ENCODE measurements at regions not wholly inside any gene's neighbourhood (a gene's known extent, or its start where the extent isn't known, plus 50 kb on each side); places are given as distances from the start of the nearest gene placed in this dataset.

- no peak for DNase-seq (ENCODE audit: low spot score in 2 of 2)
- Mint-ChIP-seq H3K27ac (peak overlapping the region in 1 of 2 donors; percentile 72), H3K9me3 (no peaks in the 10 kb centered on the region), H3K36me3 (no peaks in the 10 kb centered on the region)
- no peak for ATAC-seq
These were observed 293.5 kb downstream of the UTRN start for GRCh38 chr6:144578385-144579350.

- ATAC-seq (no peak), DNase-seq (ENCODE audit: low spot score in 2 of 2) (no peak)
- Mint-ChIP-seq H3K36me3 (no peaks in the 10 kb centered on the region), H3K9me3 (no peaks in the 10 kb centered on the region), H3K27ac (peak overlapping the region in 1 of 2 donors; percentile 7)
These were observed 294.9 kb downstream of the UTRN start for GRCh38 chr6:144580039-144580438.

GRCh38 chr6:144580771-144581170 is 295.6 kb downstream of the UTRN start:
- no peak overlapping the region for H3K27ac Mint-ChIP-seq
- DNase-seq (ENCODE audit: low spot score in 2 of 2) (no peak), ATAC-seq (no peak)
- H3K9me3 Mint-ChIP-seq = no peaks in the 10 kb centered on the region
- H3K36me3 Mint-ChIP-seq = no peaks in the 10 kb centered on the region

- Mint-ChIP-seq H3K9me3 (no peaks in the 10 kb centered on the region), H3K36me3 (no peaks in the 10 kb centered on the region), H3K27ac (peak overlapping the region in 1 of 2 donors; percentile 92)
- peak in 1 of 2 donors; percentile 21 for DNase-seq (ENCODE audit: low spot score in 2 of 2)
- ATAC-seq = no peak
These were observed 296.8 kb downstream of the UTRN start for GRCh38 chr6:144581812-144582537.

GRCh38 chr6:144582939-144583613 is 297.9 kb downstream of the UTRN start:
- H3K9me3 Mint-ChIP-seq = no peaks in the 10 kb centered on the region

GRCh38 chr6:144583614-144583954 is 298.4 kb downstream of the UTRN start:
- peaks cover 0 to 7% of the 10 kb centered on the region in 2 donors for H3K36me3 Mint-ChIP-seq
- DNase-seq (ENCODE audit: low spot score in 2 of 2) (no peak), ATAC-seq (peak in 1 of 2 donors; percentile 12)
- peak overlapping the region; percentile 92 to 97 for H3K27ac Mint-ChIP-seq
- no peaks in the 10 kb centered on the region for H3K9me3 Mint-ChIP-seq

More at GRCh38 chr6:144582939-144583613, 297.9 kb downstream of the UTRN start:
- DNase-seq (ENCODE audit: low spot score in 2 of 2) (peak; percentile 39 to 57), ATAC-seq (peak; percentile 90 to 95)
- Mint-ChIP-seq H3K27ac (peak overlapping the region; percentile 92 to 97), H3K36me3 (peaks cover 0 to 7% of the 10 kb centered on the region in 2 donors)

- Mint-ChIP-seq H3K9me3 (no peaks in the 10 kb centered on the region), H3K36me3 (peaks cover 0 to 7% of the 10 kb centered on the region in 2 donors), H3K27ac (no peak overlapping the region)
- ATAC-seq (no peak), DNase-seq (ENCODE audit: low spot score in 2 of 2) (no peak)
These were observed 300.2 kb downstream of the UTRN start for GRCh38 chr6:144585217-144585814.

- DNase-seq (ENCODE audit: low spot score in 2 of 2) = no peak
- no peak overlapping the region for H3K27ac Mint-ChIP-seq
- H3K9me3 Mint-ChIP-seq = no peaks in the 10 kb centered on the region
- peaks cover 0 to 7% of the 10 kb centered on the region in 2 donors for H3K36me3 Mint-ChIP-seq
- ATAC-seq = no peak
These were observed 301.9 kb downstream of the UTRN start for GRCh38 chr6:144586986-144587385.

GRCh38 chr6:144588697-144589325 is 303.7 kb downstream of the UTRN start:
- no peaks in the 10 kb centered on the region for H3K9me3 Mint-ChIP-seq
- no peak for DNase-seq (ENCODE audit: low spot score in 2 of 2)
- H3K27ac Mint-ChIP-seq = no peak overlapping the region
- ATAC-seq = peak; percentile 56 to 96
- peaks cover 6 to 14% of the 10 kb centered on the region in 2 donors for H3K36me3 Mint-ChIP-seq

GRCh38 chr6:144590532-144590931 is 305.4 kb downstream of the UTRN start:
- DNase-seq (ENCODE audit: low spot score in 2 of 2) = no peak
- no peak overlapping the region for H3K27ac Mint-ChIP-seq
- H3K9me3 Mint-ChIP-seq = peaks cover 0 to under 1% of the 10 kb centered on the region in 2 donors
- ATAC-seq = no peak
- peaks cover 6 to 14% of the 10 kb centered on the region in 2 donors for H3K36me3 Mint-ChIP-seq

GRCh38 chr6:144593392-144593791 is 308.3 kb downstream of the UTRN start:
- Mint-ChIP-seq H3K27ac (no peak overlapping the region), H3K36me3 (peaks cover 6 to 13% of the 10 kb centered on the region in 2 donors), H3K9me3 (peaks cover 0 to 7% of the 10 kb centered on the region in 2 donors)
- ATAC-seq = no peak
- no peak for DNase-seq (ENCODE audit: low spot score in 2 of 2)

GRCh38 chr6:144594585-144594984 is 309.4 kb downstream of the UTRN start:
- H3K36me3 Mint-ChIP-seq = peaks cover 6 to 13% of the 10 kb centered on the region in 2 donors
- DNase-seq (ENCODE audit: low spot score in 2 of 2) = no peak
- no peak for ATAC-seq

GRCh38 chr6:144595266-144595665 is 310.1 kb downstream of the UTRN start:
- no peak overlapping the region for H3K27ac Mint-ChIP-seq
- peaks cover 0 to 11% of the 10 kb centered on the region in 2 donors for H3K9me3 Mint-ChIP-seq
- no peak for ATAC-seq
- H3K36me3 Mint-ChIP-seq = peaks cover 9 to 16% of the 10 kb centered on the region in 2 donors
- no peak for DNase-seq (ENCODE audit: low spot score in 2 of 2)

More at GRCh38 chr6:144594585-144594984, 309.4 kb downstream of the UTRN start:
- peaks cover 0 to 11% of the 10 kb centered on the region in 2 donors for H3K9me3 Mint-ChIP-seq
- H3K27ac Mint-ChIP-seq = no peak overlapping the region

- no peak for DNase-seq (ENCODE audit: low spot score in 2 of 2)
- Mint-ChIP-seq H3K9me3 (peaks cover 0 to 16% of the 10 kb centered on the region in 2 donors), H3K36me3 (peaks cover 10 to 31% of the 10 kb centered on the region in 2 donors), H3K27ac (no peak overlapping the region)
- peak; percentile 80 to 95 for ATAC-seq
These were observed 312.4 kb downstream of the UTRN start for GRCh38 chr6:144597511-144597910.

- Mint-ChIP-seq H3K36me3 (peaks cover 4 to 24% of the 10 kb centered on the region in 2 donors), H3K9me3 (peaks cover 0 to 16% of the 10 kb centered on the region in 2 donors), H3K27ac (no peak overlapping the region)
- ATAC-seq (no peak), DNase-seq (ENCODE audit: low spot score in 2 of 2) (no peak)
These were observed 314.5 kb downstream of the UTRN start for GRCh38 chr6:144599615-144600014.

GRCh38 chr6:144601221-144601620 is 316.1 kb downstream of the UTRN start:
- Mint-ChIP-seq H3K27ac (no peak overlapping the region), H3K9me3 (peaks cover 0 to 9% of the 10 kb centered on the region in 2 donors), H3K36me3 (peaks cover 4 to 18% of the 10 kb centered on the region in 2 donors)
- DNase-seq (ENCODE audit: low spot score in 2 of 2) (no peak), ATAC-seq (no peak)

All from activated naive CD4-positive, alpha-beta T cell treated with anti-CD3 and anti-CD28 coated beads, Interleukin-2, amount 50 U/mL, for 72 hours (primary cell).